BLaER1 treated with 17β-estradiol and CSF1 and Interleukin-3, amounts not matched to agents 10 nM and 100 nM (cell line): ENCODE measurements at regions not wholly inside any gene's neighbourhood (a gene's known extent, or its start where the extent isn't known, plus 50 kb on each side); places are given as distances from the start of the nearest gene placed in this dataset.

Experiments
- H3K27ac ChIP-seq, 11 experiments: shearing (Covaris generic); formaldehyde crosslinking; 2 replicates each; pipeline ENCODE4 v1.8.1; 2022
- H3K27me3 ChIP-seq, 11 experiments: shearing (Covaris generic); formaldehyde crosslinking; 2 replicates each; pipeline ENCODE4 v1.8.1; 2022
- H3K36me3 ChIP-seq, 11 experiments: shearing (Covaris generic); formaldehyde crosslinking; 2 replicates each; pipeline ENCODE4 v1.8.1; 2022
- H3K4me1 ChIP-seq, 10 experiments: shearing (Covaris generic); formaldehyde crosslinking; 2 replicates each; pipeline ENCODE4 v1.8.1; 2022
- H3K4me2 ChIP-seq, 11 experiments: shearing (Covaris generic); formaldehyde crosslinking; 2 replicates each; pipeline ENCODE4 v1.8.1; 2022
- H3K4me3 ChIP-seq, 10 experiments: shearing (Covaris generic); formaldehyde crosslinking; 2 replicates each; pipeline ENCODE4 v1.8.1; 2022
- H3K9ac ChIP-seq, 11 experiments: shearing (Covaris generic); formaldehyde crosslinking; 2 replicates each; pipeline ENCODE4 v1.8.1; 2022
- H3K9me3 ChIP-seq, 11 experiments: shearing (Covaris generic); formaldehyde crosslinking; replicated peaks in 1 of 11; 2 replicates each; pipeline ENCODE4 v1.8.1; 2022
- H4K20me1 ChIP-seq, 11 experiments: shearing (Covaris generic); formaldehyde crosslinking; 2 replicates each; pipeline ENCODE4 v1.8.1; 2022
- Cebpa-rat ChIP-seq, 11 experiments: shearing (Covaris generic); IDR thresholded peaks; 2 replicates each; pipeline ENCODE4 v1.8.1; 2022

GRCh38 chr17:70871180-70871818 is 702.0 kb downstream of the KCNJ2 start:
- H3K9ac ChIP-seq: no peak overlapping the region
- H3K4me3 ChIP-seq: no peak overlapping the region
- no peaks in the 10 kb centered on the region for H4K20me1 ChIP-seq
- H3K27ac ChIP-seq: no peak overlapping the region
- no peak overlapping the region for H3K4me2 ChIP-seq
- no peaks in the 10 kb centered on the region for H3K36me3 ChIP-seq
- no peaks in the 10 kb centered on the region for H3K9me3 ChIP-seq
- H3K4me1 ChIP-seq: no peaks in the 10 kb centered on the region
- H3K27me3 ChIP-seq: no peaks in the 10 kb centered on the region
- TF ChIP-seq Cebpa-rat (IDR thresholded peaks at IDR 0.05): no peak

GRCh38 chr17:70872103-70872502 is 702.8 kb downstream of the KCNJ2 start:
- Histone ChIP-seq H3K9me3 (no peaks in the 10 kb centered on the region), H3K4me3 (no peak overlapping the region), H3K4me2 (no peak overlapping the region), H3K27me3 (no peaks in the 10 kb centered on the region), H4K20me1 (no peaks in the 10 kb centered on the region), H3K27ac (no peak overlapping the region), H3K4me1 (no peaks in the 10 kb centered on the region), H3K36me3 (no peaks in the 10 kb centered on the region), H3K9ac (no peak overlapping the region)
- TF ChIP-seq Cebpa-rat (IDR thresholded peaks at IDR 0.05): no peak

- Histone ChIP-seq H3K4me2 (no peak overlapping the region), H3K36me3 (no peaks in the 10 kb centered on the region), H3K4me1 (no peaks in the 10 kb centered on the region), H3K9me3 (no peaks in the 10 kb centered on the region), H3K27me3 (no peaks in the 10 kb centered on the region), H3K9ac (no peak overlapping the region), H3K27ac (no peak overlapping the region), H4K20me1 (no peaks in the 10 kb centered on the region), H3K4me3 (no peak overlapping the region)
- TF ChIP-seq Cebpa-rat (IDR thresholded peaks at IDR 0.05): no peak
Observed at GRCh38 chr17:70875729-70876310, 706.5 kb downstream of the KCNJ2 start.

GRCh38 chr17:70878879-70879278 is 709.5 kb downstream of the KCNJ2 start:
- no peaks in the 10 kb centered on the region for H3K27me3 ChIP-seq
- no peak overlapping the region for H3K27ac ChIP-seq
- no peaks in the 10 kb centered on the region for H4K20me1 ChIP-seq
- no peak overlapping the region for H3K4me2 ChIP-seq
- no peak overlapping the region for H3K9ac ChIP-seq
- H3K4me3 ChIP-seq: no peak overlapping the region
- H3K36me3 ChIP-seq: no peaks in the 10 kb centered on the region
- no peaks in the 10 kb centered on the region for H3K9me3 ChIP-seq
- no peaks in the 10 kb centered on the region for H3K4me1 ChIP-seq
- TF ChIP-seq Cebpa-rat (IDR thresholded peaks at IDR 0.05): no peak

- Histone ChIP-seq H3K36me3 (no peaks in the 10 kb centered on the region), H3K4me1 (no peaks in the 10 kb centered on the region), H4K20me1 (no peaks in the 10 kb centered on the region), H3K27me3 (no peaks in the 10 kb centered on the region), H3K9me3 (no peaks in the 10 kb centered on the region), H3K9ac (no peak overlapping the region), H3K4me2 (no peak overlapping the region), H3K27ac (no peak overlapping the region), H3K4me3 (no peak overlapping the region)
- no peak for TF ChIP-seq Cebpa-rat (IDR thresholded peaks at IDR 0.05)
Observed at GRCh38 chr17:70879401-70879800, 710.1 kb downstream of the KCNJ2 start.

- no peaks in the 10 kb centered on the region for H3K27me3 ChIP-seq
- TF ChIP-seq Cebpa-rat (IDR thresholded peaks at IDR 0.05): no peak
- H3K36me3 ChIP-seq: no peaks in the 10 kb centered on the region
- H3K4me3 ChIP-seq: no peak overlapping the region
- no peak overlapping the region for H3K27ac ChIP-seq
- no peak overlapping the region for H3K4me2 ChIP-seq
- no peaks in the 10 kb centered on the region for H3K9me3 ChIP-seq
- H4K20me1 ChIP-seq: no peaks in the 10 kb centered on the region
- H3K4me1 ChIP-seq: no peaks in the 10 kb centered on the region
- no peak overlapping the region for H3K9ac ChIP-seq
Observed at GRCh38 chr17:70881093-70881492, 711.8 kb downstream of the KCNJ2 start.

GRCh38 chr17:70882504-70882903 is 713.2 kb downstream of the KCNJ2 start:
- Histone ChIP-seq H3K4me1 (no peaks in the 10 kb centered on the region), H3K27ac (no peak overlapping the region), H4K20me1 (no peaks in the 10 kb centered on the region), H3K9me3 (no peaks in the 10 kb centered on the region), H3K27me3 (no peaks in the 10 kb centered on the region), H3K4me2 (no peak overlapping the region), H3K9ac (no peak overlapping the region), H3K4me3 (no peak overlapping the region), H3K36me3 (no peaks in the 10 kb centered on the region)
- TF ChIP-seq Cebpa-rat (IDR thresholded peaks at IDR 0.05): no peak

- no peaks in the 10 kb centered on the region for H3K4me1 ChIP-seq
- no peak overlapping the region for H3K4me3 ChIP-seq
- no peak overlapping the region for H3K9ac ChIP-seq
- no peak for TF ChIP-seq Cebpa-rat (IDR thresholded peaks at IDR 0.05)
- H3K36me3 ChIP-seq: no peaks in the 10 kb centered on the region
- H4K20me1 ChIP-seq: no peaks in the 10 kb centered on the region
- no peak overlapping the region for H3K4me2 ChIP-seq
- no peaks in the 10 kb centered on the region for H3K9me3 ChIP-seq
- H3K27me3 ChIP-seq: no peaks in the 10 kb centered on the region
- no peak overlapping the region for H3K27ac ChIP-seq
Observed at GRCh38 chr17:70886648-70887047, 717.3 kb downstream of the KCNJ2 start.

- Histone ChIP-seq H3K27ac (no peak overlapping the region), H3K4me1 (no peaks in the 10 kb centered on the region), H4K20me1 (no peaks in the 10 kb centered on the region), H3K27me3 (no peaks in the 10 kb centered on the region), H3K9ac (no peak overlapping the region), H3K4me2 (no peak overlapping the region), H3K9me3 (no peaks in the 10 kb centered on the region), H3K36me3 (no peaks in the 10 kb centered on the region), H3K4me3 (no peak overlapping the region)
- TF ChIP-seq Cebpa-rat (IDR thresholded peaks at IDR 0.05): no peak
Observed at GRCh38 chr17:70888324-70888723, 719.0 kb downstream of the KCNJ2 start.

GRCh38 chr17:70891306-70891705 is 722.0 kb downstream of the KCNJ2 start:
- no peaks in the 10 kb centered on the region for H3K4me1 ChIP-seq
- no peaks in the 10 kb centered on the region for H3K27me3 ChIP-seq
- no peak overlapping the region for H3K9ac ChIP-seq
- H3K4me3 ChIP-seq: no peak overlapping the region
- TF ChIP-seq Cebpa-rat (IDR thresholded peaks at IDR 0.05): no peak
- peaks cover 0 to 4% (median 0%) of the 10 kb centered on the region in 11 experiments; a peak in 1 of 22 replicates for H3K9me3 ChIP-seq
- no peak overlapping the region for H3K27ac ChIP-seq
- no peaks in the 10 kb centered on the region for H4K20me1 ChIP-seq
- H3K4me2 ChIP-seq: no peak overlapping the region
- H3K36me3 ChIP-seq: no peaks in the 10 kb centered on the region
